ENCODE measurements at regions not wholly inside any gene's neighbourhood (a gene's known extent, or its start where the extent isn't known, plus 50 kb on each side); places are given as distances from the start of the nearest gene placed in this dataset.

DNA sequence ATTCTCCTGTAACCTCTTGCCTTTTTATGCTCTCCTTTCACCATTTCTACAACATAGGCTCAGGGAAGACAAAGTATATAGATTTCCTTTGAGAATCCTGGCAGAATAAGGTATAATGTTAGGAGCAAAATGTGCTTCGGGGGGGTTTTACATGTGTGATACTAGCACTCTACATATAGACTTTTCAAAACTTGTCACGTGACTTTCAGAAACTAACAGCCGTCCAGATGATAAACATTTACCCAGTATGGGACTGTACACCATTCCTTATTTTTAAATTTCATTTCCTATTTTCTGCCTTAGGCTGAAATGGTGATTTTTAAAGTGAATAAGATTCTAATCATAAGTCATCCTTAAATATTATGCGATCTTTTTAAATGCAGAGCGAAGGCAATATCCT is 420.4 kb upstream of the PITX2 start:
- no peaks in the 10 kb centered on the region for H3K79me2 ChIP-seq (ENCODE audit: control insufficient read depth, insufficient read depth, low read length, unreplicated experiment)
- H3K36me3 ChIP-seq (ENCODE audit: insufficient read depth, low read length): no peaks in the 10 kb centered on the region
- H3K4me1 ChIP-seq (ENCODE audit: control insufficient read depth, insufficient read depth, low read length, unreplicated experiment): no peaks in the 10 kb centered on the region
- no peak overlapping the region for H2AFZ ChIP-seq (ENCODE audit: low read length, unreplicated experiment)
- H3K27ac ChIP-seq (ENCODE audit: low read depth, low read length): no peak overlapping the region
- peaks cover 31% of the 10 kb centered on the region for H3K27me3 ChIP-seq (ENCODE audit: insufficient read depth, low read length)
- H3K4me3 ChIP-seq (ENCODE audit: low read depth, low read length): no peak overlapping the region

DNA sequence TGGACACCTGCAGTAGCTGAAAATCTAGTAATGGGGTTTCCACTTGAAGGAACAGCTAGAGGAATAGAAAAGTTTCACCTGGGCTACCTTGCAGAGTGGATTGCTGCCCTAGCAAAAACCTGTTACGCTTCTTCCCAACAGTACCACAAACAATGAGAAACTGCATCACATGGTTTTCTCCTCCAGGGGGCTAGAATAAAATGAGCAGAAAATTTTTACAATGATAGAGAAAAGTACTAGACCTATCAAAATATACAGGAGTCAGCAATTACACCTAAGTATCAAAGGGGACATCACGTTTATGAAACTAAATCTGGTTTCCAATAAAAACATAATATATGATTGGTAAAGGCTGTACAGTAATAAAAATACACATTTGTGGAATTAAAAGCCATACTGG is 423.1 kb upstream of the PITX2 start:
- Histone ChIP-seq H3K27ac (ENCODE audit: low read depth, low read length) (no peak overlapping the region), H3K79me2 (ENCODE audit: control insufficient read depth, insufficient read depth, low read length, unreplicated experiment) (no peaks in the 10 kb centered on the region), H3K27me3 (ENCODE audit: insufficient read depth, low read length) (peaks cover 27% of the 10 kb centered on the region), H3K4me3 (ENCODE audit: low read depth, low read length) (no peak overlapping the region), H3K4me1 (ENCODE audit: control insufficient read depth, insufficient read depth, low read length, unreplicated experiment) (no peaks in the 10 kb centered on the region), H2AFZ (ENCODE audit: low read length, unreplicated experiment) (no peak overlapping the region), H3K36me3 (ENCODE audit: insufficient read depth, low read length) (no peaks in the 10 kb centered on the region)

DNA sequence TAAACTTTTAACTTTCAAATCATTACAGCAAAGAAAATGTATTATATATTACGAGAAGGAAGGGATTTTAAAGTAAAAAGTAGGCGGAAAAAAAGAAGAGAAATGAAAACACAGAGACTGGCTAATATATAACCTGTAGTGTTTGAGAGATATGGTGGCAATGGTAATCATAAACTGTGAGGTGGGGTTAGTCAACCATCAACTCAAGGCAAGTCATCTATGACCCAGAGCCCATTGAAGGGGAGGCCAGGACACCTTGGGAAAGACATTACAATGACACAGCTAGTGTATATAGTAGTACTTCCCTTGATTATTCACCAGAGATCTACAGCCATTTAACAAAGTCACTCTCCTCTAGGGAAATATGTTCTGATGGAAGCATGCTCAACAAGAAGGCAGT is 423.9 kb upstream of the PITX2 start:
- Histone ChIP-seq H3K36me3 (ENCODE audit: insufficient read depth, low read length) (no peaks in the 10 kb centered on the region), H3K27me3 (ENCODE audit: insufficient read depth, low read length) (peaks cover 26% of the 10 kb centered on the region), H3K79me2 (ENCODE audit: control insufficient read depth, insufficient read depth, low read length, unreplicated experiment) (no peaks in the 10 kb centered on the region), H3K27ac (ENCODE audit: low read depth, low read length) (no peak overlapping the region), H3K4me3 (ENCODE audit: low read depth, low read length) (no peak overlapping the region), H2AFZ (ENCODE audit: low read length, unreplicated experiment) (no peak overlapping the region), H3K4me1 (ENCODE audit: control insufficient read depth, insufficient read depth, low read length, unreplicated experiment) (no peaks in the 10 kb centered on the region)

DNA sequence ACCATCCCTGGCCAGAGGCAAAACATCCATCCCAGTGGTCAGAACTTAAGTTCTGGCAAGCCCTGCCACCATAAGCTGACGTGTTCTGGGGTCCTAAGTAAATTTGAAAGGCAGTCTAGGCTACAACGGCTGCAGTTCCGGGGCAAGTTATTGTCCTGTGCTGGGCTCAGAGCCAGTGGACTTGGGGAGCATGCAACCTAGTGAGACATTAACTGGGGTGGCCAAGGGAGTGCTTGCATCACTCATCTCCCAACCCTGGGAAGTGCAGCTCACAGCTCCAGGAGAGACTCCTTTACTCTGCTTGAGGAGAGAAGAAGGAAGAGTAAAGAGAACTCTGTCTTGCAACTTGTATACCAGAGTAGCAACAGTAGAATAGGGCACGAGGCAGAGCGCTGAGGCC is 425.4 kb upstream of the PITX2 start:
- peaks cover 11% of the 10 kb centered on the region for H3K27me3 ChIP-seq (ENCODE audit: insufficient read depth, low read length)
- no peaks in the 10 kb centered on the region for H3K4me1 ChIP-seq (ENCODE audit: control insufficient read depth, insufficient read depth, low read length, unreplicated experiment)
- no peak overlapping the region for H2AFZ ChIP-seq (ENCODE audit: low read length, unreplicated experiment)
- H3K36me3 ChIP-seq (ENCODE audit: insufficient read depth, low read length): no peaks in the 10 kb centered on the region
- H3K79me2 ChIP-seq (ENCODE audit: control insufficient read depth, insufficient read depth, low read length, unreplicated experiment): no peaks in the 10 kb centered on the region
- no peak overlapping the region for H3K4me3 ChIP-seq (ENCODE audit: low read depth, low read length)
- no peak overlapping the region for H3K27ac ChIP-seq (ENCODE audit: low read depth, low read length)

DNA sequence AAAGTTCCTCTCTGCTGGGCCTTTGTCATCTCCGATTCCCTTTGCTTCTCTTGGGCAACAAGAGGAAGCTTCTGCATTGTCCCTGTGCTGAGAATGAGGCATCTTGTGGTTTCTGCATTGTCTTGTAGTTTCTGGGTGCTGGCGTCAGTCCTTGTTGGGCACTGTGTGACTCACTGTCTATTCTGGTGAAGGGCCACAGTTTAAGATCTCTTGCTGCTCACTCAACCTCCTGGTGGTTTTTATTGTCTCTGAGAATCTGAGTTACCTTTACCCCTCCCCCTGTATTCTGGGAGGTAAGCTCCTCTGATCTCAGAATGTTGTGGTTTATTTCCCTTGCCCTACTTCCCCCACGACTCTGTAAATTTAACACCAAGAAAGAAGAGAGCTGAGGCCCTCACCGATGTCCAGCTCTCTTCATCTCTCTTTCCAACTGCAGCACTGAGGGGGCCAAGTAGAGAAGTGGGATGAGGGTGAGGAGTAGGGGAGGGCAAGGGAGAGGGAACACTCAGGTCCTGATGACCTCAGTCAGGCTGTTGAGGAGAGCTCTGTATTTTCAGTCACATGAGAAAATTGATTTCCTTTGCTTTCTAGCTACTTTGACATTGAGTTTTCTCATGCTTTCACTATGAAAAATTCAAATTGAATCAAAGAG is 441.6 kb upstream of the PITX2 start:
- H2AFZ ChIP-seq (ENCODE audit: low read length, unreplicated experiment): no peak overlapping the region
- H3K27me3 ChIP-seq (ENCODE audit: insufficient read depth, low read length): no peaks in the 10 kb centered on the region
- H3K4me1 ChIP-seq (ENCODE audit: control insufficient read depth, insufficient read depth, low read length, unreplicated experiment): peaks cover 6% of the 10 kb centered on the region
- no peaks in the 10 kb centered on the region for H3K36me3 ChIP-seq (ENCODE audit: insufficient read depth, low read length)
- H3K79me2 ChIP-seq (ENCODE audit: control insufficient read depth, insufficient read depth, low read length, unreplicated experiment): no peaks in the 10 kb centered on the region
- H3K4me3 ChIP-seq (ENCODE audit: low read depth, low read length): no peak overlapping the region
- peak overlapping the region; percentile 42 for H3K27ac ChIP-seq (ENCODE audit: low read depth, low read length)

DNA sequence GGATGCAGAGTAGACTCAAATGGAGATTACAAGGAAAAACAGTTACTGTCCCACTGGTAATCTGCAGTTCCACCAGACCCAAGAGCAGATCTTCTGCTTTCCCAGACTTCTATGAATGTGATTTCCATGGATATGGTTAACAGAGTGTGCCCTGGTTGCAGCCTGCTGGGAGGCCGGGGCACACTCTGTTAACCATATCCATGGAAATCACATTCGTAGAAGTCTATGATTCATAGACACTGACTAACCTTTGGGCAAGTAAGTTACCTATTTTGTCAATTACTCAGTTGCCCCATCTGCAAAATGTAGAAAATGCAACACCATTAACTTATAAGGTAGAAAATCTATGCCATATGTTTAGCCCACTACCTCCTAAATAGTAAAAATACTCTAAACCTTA is 443.1 kb upstream of the PITX2 start:
- Histone ChIP-seq H3K36me3 (ENCODE audit: insufficient read depth, low read length) (no peaks in the 10 kb centered on the region), H3K27ac (ENCODE audit: low read depth, low read length) (peak overlapping the region; percentile 71), H3K4me3 (ENCODE audit: low read depth, low read length) (no peak overlapping the region), H3K79me2 (ENCODE audit: control insufficient read depth, insufficient read depth, low read length, unreplicated experiment) (no peaks in the 10 kb centered on the region), H2AFZ (ENCODE audit: low read length, unreplicated experiment) (no peak overlapping the region), H3K4me1 (ENCODE audit: control insufficient read depth, insufficient read depth, low read length, unreplicated experiment) (peaks cover 6% of the 10 kb centered on the region), H3K27me3 (ENCODE audit: insufficient read depth, low read length) (no peaks in the 10 kb centered on the region)

DNA sequence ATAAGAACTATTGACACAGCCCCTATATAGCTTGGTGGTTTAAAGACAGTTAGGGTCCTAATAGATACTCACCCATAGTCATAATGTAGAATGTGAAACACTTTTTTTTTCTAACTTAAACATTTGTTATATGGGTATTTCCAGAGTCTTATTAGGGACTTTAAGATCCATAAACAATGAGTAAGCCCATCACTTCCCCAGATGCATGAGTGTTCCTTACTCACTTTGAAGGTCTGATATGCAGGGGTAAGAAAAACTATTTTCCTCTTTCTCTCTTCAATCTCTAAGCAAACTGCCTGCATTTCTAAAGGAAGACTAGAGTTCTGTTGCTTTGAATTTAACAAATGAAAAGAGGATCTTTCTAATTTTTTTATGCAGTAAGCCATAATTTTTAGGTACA is 443.6 kb upstream of the PITX2 start:
- peaks cover 6% of the 10 kb centered on the region for H3K4me1 ChIP-seq (ENCODE audit: control insufficient read depth, insufficient read depth, low read length, unreplicated experiment)
- H2AFZ ChIP-seq (ENCODE audit: low read length, unreplicated experiment): no peak overlapping the region
- H3K36me3 ChIP-seq (ENCODE audit: insufficient read depth, low read length): no peaks in the 10 kb centered on the region
- H3K4me3 ChIP-seq (ENCODE audit: low read depth, low read length): no peak overlapping the region
- no peaks in the 10 kb centered on the region for H3K27me3 ChIP-seq (ENCODE audit: insufficient read depth, low read length)
- H3K79me2 ChIP-seq (ENCODE audit: control insufficient read depth, insufficient read depth, low read length, unreplicated experiment): no peaks in the 10 kb centered on the region
- peak overlapping the region; percentile 71 for H3K27ac ChIP-seq (ENCODE audit: low read depth, low read length)

DNA sequence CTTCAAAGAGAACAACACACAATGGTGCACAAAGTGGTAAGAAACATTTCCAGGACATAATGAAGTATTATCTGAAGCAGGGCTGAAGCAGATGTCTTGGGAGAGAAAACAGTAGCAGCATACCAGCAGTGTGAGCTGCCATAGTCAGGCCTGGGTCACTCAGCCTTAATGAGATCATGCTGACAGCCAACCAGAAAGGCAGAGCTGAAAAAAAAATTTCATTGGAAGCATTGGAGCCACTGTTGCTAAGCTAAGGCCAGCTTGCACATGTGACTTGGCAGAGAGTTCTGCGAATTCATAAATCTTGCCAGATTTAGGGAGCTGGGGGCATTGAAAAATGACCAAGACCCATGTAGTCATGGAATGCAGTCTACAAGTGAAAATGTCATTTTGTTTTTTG is 444.0 kb upstream of the PITX2 start:
- H3K4me1 ChIP-seq (ENCODE audit: control insufficient read depth, insufficient read depth, low read length, unreplicated experiment): peaks cover 6% of the 10 kb centered on the region
- H3K36me3 ChIP-seq (ENCODE audit: insufficient read depth, low read length): no peaks in the 10 kb centered on the region
- H3K79me2 ChIP-seq (ENCODE audit: control insufficient read depth, insufficient read depth, low read length, unreplicated experiment): no peaks in the 10 kb centered on the region
- H3K27me3 ChIP-seq (ENCODE audit: insufficient read depth, low read length): no peaks in the 10 kb centered on the region
- H2AFZ ChIP-seq (ENCODE audit: low read length, unreplicated experiment): no peak overlapping the region
- H3K27ac ChIP-seq (ENCODE audit: low read depth, low read length): peak overlapping the region; percentile 71
- no peak overlapping the region for H3K4me3 ChIP-seq (ENCODE audit: low read depth, low read length)

DNA sequence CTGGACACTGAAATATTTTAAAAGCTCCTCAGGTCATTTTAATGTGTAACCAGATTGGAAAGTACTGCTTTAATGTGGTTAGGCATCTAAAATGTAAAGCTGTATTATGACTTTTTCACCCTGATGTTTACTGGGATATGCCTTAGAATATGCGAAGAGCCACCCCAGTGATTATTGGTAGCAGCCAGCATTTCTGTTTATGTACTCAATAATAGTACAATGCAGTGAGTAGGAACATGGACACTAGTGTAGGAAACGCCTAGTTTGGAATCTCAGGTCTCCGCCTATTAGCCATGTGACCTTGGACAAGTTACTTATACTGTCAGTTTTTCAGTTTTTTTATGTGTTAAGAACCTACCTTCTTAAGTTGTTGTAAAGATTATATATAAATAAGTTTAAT is 446.0 kb upstream of the PITX2 start:
- Histone ChIP-seq H2AFZ (ENCODE audit: low read length, unreplicated experiment) (no peak overlapping the region), H3K4me3 (ENCODE audit: low read depth, low read length) (no peak overlapping the region), H3K79me2 (ENCODE audit: control insufficient read depth, insufficient read depth, low read length, unreplicated experiment) (no peaks in the 10 kb centered on the region), H3K27ac (ENCODE audit: low read depth, low read length) (no peak overlapping the region), H3K36me3 (ENCODE audit: insufficient read depth, low read length) (no peaks in the 10 kb centered on the region), H3K27me3 (ENCODE audit: insufficient read depth, low read length) (no peaks in the 10 kb centered on the region), H3K4me1 (ENCODE audit: control insufficient read depth, insufficient read depth, low read length, unreplicated experiment) (peaks cover 6% of the 10 kb centered on the region)

DNA sequence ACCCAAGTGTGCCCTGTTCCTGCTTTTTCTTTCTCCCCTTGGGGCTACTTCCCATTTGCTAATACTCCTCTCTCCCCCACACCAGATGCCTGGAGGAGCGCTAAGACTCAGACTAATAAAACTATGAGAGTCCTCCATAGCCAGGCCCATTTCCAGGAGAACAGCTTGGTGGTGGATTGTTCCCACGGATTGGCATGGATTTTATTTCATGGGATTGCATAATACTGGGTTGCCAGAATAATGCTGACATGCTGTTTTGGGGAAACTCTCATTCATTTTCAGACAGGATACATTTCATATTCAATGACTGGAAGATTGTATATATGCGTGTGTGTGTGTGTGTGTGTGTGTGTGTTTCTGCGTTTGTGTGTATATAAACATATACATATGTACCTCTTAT is 447.5 kb upstream of the PITX2 start:
- Histone ChIP-seq H2AFZ (ENCODE audit: low read length, unreplicated experiment) (no peak overlapping the region), H3K27me3 (ENCODE audit: insufficient read depth, low read length) (no peaks in the 10 kb centered on the region), H3K4me1 (ENCODE audit: control insufficient read depth, insufficient read depth, low read length, unreplicated experiment) (no peaks in the 10 kb centered on the region), H3K4me3 (ENCODE audit: low read depth, low read length) (no peak overlapping the region), H3K36me3 (ENCODE audit: insufficient read depth, low read length) (no peaks in the 10 kb centered on the region), H3K27ac (ENCODE audit: low read depth, low read length) (no peak overlapping the region), H3K79me2 (ENCODE audit: control insufficient read depth, insufficient read depth, low read length, unreplicated experiment) (no peaks in the 10 kb centered on the region)

DNA sequence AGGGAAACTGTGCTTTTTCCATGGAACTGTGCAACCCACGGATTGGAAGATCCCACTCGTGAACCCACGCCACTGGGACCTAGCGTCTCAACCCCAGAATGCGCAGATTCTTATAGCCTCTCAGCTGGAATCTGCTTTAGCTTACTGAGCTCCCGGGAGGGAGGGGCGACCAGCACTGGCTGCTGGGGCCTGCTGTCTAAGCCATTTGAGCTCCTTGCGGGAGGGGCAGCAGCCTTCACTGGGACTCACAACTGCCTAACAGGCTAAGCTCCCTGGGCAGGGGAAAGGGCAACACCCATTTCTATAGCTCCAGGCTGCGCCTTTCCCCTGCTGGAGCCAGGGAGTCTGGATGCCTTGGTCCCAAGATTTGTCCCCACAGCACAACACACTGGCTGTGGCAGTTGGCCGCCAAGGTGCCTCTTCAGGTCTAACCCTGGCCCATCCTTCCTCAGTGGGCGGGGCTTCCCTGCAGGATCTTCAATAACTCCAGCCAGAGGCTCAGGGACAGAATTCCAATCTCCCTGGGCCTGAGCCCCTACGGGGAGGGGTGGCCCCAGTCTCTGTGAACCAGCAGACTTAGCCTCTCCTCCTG is 451.7 kb upstream of the PITX2 start:
- no peak overlapping the region for H3K27ac ChIP-seq (ENCODE audit: low read depth, low read length)
- H2AFZ ChIP-seq (ENCODE audit: low read length, unreplicated experiment): no peak overlapping the region
- H3K79me2 ChIP-seq (ENCODE audit: control insufficient read depth, insufficient read depth, low read length, unreplicated experiment): no peaks in the 10 kb centered on the region
- H3K4me1 ChIP-seq (ENCODE audit: control insufficient read depth, insufficient read depth, low read length, unreplicated experiment): no peaks in the 10 kb centered on the region
- no peak overlapping the region for H3K4me3 ChIP-seq (ENCODE audit: low read depth, low read length)
- H3K27me3 ChIP-seq (ENCODE audit: insufficient read depth, low read length): no peaks in the 10 kb centered on the region
- H3K36me3 ChIP-seq (ENCODE audit: insufficient read depth, low read length): no peaks in the 10 kb centered on the region
